PFSK-1 (cell line): ENCODE measurements at regions not wholly inside any gene's neighbourhood (a gene's known extent, or its start where the extent isn't known, plus 50 kb on each side); places are given as distances from the start of the nearest gene placed in this dataset.

Source experiments
- FOXP2 ChIP-seq: optimal IDR thresholded peaks from 2 replicates; pipeline ENCODE3; 2011; ENCODE audit warnings: borderline replicate concordance, control low read depth, inconsistent platforms; ENCODE audit not compliant: insufficient read depth; ENCODE audit errors: extremely low read length, extremely low read depth
- POLR2AphosphoS5 ChIP-seq: IDR thresholded peaks from 2 replicates; pipeline ENCODE4 v1.6.1; 2012; ENCODE audit warnings: low read depth, mild to moderate bottlenecking, control low read depth, low read length, moderate library complexity
- SIN3A ChIP-seq: IDR thresholded peaks from 2 replicates; pipeline ENCODE4 v1.6.1; 2012; ENCODE audit warnings: mild to moderate bottlenecking, low read length, moderate library complexity, borderline replicate concordance; ENCODE audit not compliant: insufficient read depth
- TAF1 ChIP-seq: IDR thresholded peaks from 2 replicates; pipeline ENCODE4 v1.6.1; 2012; ENCODE audit warnings: low read length, control low read depth, borderline replicate concordance; ENCODE audit not compliant: insufficient read depth
- TF ChIP-seq, protein P1 (sequence below), 2 experiments: IDR thresholded peaks; 2 replicates each; pipeline versions ENCODE4 v1.6.1 to v1.8.0; 2011 to 2012; ENCODE audit warnings: low read depth in 2 of 2, low read length in 2 of 2, control low read depth in 1 of 2, inconsistent platforms in 1 of 2, mild to moderate bottlenecking in 1 of 2, moderate library complexity in 1 of 2; ENCODE audit not compliant: insufficient read depth in 1 of 2

DNA sequence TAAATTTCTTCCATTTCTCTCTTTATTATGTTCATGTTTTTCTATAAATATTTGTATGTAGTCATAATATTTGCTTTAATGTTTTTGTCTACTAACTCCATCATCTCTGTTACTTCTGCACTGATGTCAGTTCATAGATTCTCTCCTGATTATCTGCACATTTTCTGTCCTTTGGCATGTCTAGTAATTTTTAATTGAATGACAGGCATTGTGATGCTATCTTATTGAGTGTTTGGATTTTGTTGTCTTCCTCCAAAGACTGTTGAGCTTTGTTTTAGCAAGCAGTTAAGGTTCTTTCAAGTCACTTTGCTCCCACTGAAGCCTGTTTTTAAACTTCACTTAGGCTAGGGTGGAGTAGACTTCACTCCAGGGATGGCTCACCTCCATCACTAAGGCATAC is 276.8 kb downstream of the DLEU7 start:
- TF ChIP-seq SIN3A (no peak), FOXP2 (no peak)

DNA sequence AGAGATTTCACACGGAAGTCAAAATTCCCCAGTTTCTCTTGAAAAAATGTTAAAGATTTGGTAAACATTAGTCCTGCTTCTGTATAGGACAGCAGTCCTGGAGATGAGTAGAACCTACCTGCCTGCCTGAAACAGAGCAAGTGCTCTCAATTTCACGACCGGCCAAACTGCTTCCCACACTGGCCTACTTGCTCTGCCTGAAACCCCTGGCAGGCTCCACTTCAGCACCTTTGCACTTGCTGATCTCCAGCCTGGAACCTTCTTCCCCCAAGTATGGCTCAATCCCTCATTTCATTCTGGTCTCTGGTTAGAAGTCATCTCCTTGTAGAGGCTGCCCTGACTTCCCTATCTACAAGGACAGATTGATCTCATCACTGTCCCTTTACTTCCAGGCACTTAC is 271.4 kb downstream of the DLEU7 start:
- TF ChIP-seq TAF1 (no peak), POLR2AphosphoS5 (no peak)

DNA sequence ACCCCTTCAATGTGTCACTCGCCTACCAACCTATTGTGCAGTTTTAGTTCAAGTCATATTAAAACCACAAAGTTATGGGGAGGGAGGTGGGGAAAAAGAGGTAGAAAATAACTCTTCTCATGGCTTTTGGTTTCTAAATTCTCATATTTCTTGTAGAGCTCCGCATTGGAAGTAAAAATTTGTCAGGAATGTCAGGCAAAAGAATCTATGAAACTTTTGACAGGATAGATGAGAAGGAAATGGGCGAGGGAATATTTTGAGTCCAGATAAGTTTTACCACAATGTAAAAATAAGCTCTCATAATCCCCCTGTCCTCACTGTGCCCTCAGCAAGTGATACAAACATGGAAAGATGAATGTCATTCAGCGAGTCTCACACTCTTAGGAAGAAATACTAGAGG is 270.4 kb downstream of the DLEU7 start:
- TF ChIP-seq POLR2AphosphoS5 (no peak), SIN3A (no peak), TAF1 (no peak), FOXP2 (no peak)
- TF ChIP-seq, protein P1, sequence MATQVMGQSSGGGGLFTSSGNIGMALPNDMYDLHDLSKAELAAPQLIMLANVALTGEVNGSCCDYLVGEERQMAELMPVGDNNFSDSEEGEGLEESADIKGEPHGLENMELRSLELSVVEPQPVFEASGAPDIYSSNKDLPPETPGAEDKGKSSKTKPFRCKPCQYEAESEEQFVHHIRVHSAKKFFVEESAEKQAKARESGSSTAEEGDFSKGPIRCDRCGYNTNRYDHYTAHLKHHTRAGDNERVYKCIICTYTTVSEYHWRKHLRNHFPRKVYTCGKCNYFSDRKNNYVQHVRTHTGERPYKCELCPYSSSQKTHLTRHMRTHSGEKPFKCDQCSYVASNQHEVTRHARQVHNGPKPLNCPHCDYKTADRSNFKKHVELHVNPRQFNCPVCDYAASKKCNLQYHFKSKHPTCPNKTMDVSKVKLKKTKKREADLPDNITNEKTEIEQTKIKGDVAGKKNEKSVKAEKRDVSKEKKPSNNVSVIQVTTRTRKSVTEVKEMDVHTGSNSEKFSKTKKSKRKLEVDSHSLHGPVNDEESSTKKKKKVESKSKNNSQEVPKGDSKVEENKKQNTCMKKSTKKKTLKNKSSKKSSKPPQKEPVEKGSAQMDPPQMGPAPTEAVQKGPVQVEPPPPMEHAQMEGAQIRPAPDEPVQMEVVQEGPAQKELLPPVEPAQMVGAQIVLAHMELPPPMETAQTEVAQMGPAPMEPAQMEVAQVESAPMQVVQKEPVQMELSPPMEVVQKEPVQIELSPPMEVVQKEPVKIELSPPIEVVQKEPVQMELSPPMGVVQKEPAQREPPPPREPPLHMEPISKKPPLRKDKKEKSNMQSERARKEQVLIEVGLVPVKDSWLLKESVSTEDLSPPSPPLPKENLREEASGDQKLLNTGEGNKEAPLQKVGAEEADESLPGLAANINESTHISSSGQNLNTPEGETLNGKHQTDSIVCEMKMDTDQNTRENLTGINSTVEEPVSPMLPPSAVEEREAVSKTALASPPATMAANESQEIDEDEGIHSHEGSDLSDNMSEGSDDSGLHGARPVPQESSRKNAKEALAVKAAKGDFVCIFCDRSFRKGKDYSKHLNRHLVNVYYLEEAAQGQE (IDR thresholded peaks at IDR 0.05; ENCODE audit: insufficient read depth in 1 of 2, low read depth in 2 of 2, low read length in 2 of 2): no peak

DNA sequence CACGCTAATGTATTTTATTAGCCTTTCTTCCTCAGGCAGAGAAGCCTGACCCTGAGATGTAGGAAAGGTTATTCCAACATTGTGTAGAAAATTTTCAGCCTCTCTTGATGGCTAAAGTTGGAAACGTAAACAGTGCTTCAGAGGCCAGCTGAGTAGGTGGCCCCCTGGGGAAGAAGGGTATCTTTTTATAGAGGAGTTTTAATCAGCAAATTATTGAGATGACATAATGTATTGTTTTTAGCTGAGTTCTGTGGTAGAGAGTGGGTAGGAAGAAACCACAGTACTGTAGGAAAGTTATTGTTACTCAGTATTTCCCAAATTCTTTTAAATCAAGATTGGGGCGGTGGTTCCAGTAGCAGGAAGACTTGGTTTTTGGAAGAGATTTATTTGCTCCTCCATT is 268.8 kb downstream of the DLEU7 start:
- TF ChIP-seq TAF1 (no peak), FOXP2 (no peak)

DNA sequence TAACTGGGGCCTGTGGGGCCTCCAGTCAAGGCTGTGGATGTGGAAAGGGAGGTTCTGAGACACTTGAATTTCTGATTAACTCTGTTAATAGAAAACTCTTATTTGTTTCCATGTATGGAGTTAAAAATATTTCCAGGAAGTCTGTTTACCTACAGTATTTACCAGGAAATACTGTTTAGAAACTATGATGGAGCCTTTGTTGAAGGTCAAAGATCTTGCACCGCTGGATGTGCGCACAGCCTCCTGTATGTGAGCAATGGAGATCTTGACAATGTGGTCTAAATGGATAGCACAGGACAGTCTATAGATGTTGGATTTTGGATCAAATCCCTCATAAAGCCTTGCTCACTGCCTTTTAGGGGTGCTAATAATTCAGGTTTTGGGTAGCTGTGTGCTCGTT is 268.4 kb downstream of the DLEU7 start:
- TF ChIP-seq POLR2AphosphoS5 (no peak), SIN3A (no peak), FOXP2 (no peak), TAF1 (no peak)
- TF ChIP-seq, protein P1 (IDR thresholded peaks at IDR 0.05; ENCODE audit: insufficient read depth in 1 of 2, low read depth in 2 of 2, low read length in 2 of 2): no peak

DNA sequence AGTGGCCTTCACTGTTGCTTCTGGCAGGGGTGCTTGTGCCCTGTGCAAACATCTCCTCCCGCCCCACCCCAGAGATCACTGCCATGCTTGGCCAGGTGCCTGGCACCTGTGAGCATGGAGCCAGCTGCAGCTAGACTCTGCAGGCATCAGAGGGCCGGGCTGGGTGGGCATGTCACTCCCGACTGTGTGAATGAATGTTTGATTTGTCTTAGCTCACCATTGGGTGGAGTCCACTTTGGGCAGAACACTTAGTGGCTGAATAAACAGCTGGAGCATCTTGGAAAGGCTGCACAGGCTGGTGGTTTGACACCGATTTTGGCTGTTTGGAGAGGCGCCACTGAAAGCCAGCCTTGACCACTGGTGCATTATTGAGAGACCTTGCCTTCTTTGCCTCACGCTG is 267.3 kb downstream of the DLEU7 start:
- TF ChIP-seq FOXP2 (no peak), POLR2AphosphoS5 (no peak), TAF1 (no peak), SIN3A (no peak)
- TF ChIP-seq, protein P1 (IDR thresholded peaks at IDR 0.05; ENCODE audit: insufficient read depth in 1 of 2, low read depth in 2 of 2, low read length in 2 of 2): no peak

DNA sequence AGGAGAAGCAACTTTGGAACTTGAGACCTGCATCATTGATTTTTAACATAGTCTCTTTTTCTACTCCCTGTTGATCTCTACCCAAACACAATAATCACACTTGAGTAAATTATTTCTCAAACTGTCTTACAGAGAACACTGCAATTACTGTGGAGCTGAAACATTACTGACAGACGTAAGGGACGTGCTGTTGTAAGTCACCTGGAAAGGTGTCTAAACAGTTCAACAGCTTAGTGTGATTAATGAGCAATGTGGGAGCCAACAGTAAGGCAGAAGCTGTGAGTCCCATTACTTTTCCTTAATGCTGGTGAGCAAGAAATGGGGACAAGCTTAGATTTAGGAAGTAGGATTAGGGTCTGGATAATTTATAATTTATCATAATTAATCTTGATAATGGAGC is 265.7 kb downstream of the DLEU7 start:
- no peak for TF ChIP-seq POLR2AphosphoS5
- TF ChIP-seq SIN3A: no peak
- TF ChIP-seq, protein P1 (IDR thresholded peaks at IDR 0.05; ENCODE audit: insufficient read depth in 1 of 2, low read depth in 2 of 2, low read length in 2 of 2): no peak
- TF ChIP-seq TAF1: no peak
- no peak for TF ChIP-seq FOXP2
